ENCODE measurements at regions not wholly inside any gene's neighbourhood (a gene's known extent, or its start where the extent isn't known, plus 50 kb on each side); places are given as distances from the start of the nearest gene placed in this dataset.

GRCh38 chr1:185409763-185410528, 92.9 kb upstream of the IVNS1ABP start:
- POLR2A ChIA-PET, result no interaction called here
- no peak for FAIRE-seq
- Histone ChIP-seq H3K9me3 (ENCODE audit: low read length) (no peaks in the 10 kb centered on the region), H3K4me1 (ENCODE audit: insufficient read depth, low read length) (peaks cover 8% of the 10 kb centered on the region), H3K79me2 (ENCODE audit: insufficient read depth, low read length) (no peaks in the 10 kb centered on the region), H3K4me3 (replicated peaks in 1 of 3; ENCODE audit: insufficient read depth in 1 of 3, low read depth in 2 of 3, low read length in 3 of 3) (no peak overlapping the region), H4K20me1 (ENCODE audit: insufficient read depth, low read length) (no peaks in the 10 kb centered on the region), H3K27ac (ENCODE audit: extremely low read length, insufficient read depth, low read length) (no peak overlapping the region), H3K9ac (ENCODE audit: insufficient read depth, low read depth, low read length) (no peak overlapping the region), H3K4me2 (ENCODE audit: low read depth, low read length) (no peak overlapping the region), H2AFZ (ENCODE audit: low read length) (no peak overlapping the region), H3K36me3 (replicated peaks in 1 of 2; ENCODE audit: control insufficient read depth in 1 of 2, insufficient read depth in 2 of 2, low read length in 2 of 2) (no peaks in the 10 kb centered on the region), H3K27me3 (ENCODE audit: control insufficient read depth in 1 of 2, insufficient read depth in 2 of 2, low read length in 2 of 2) (peaks cover 1 to 13% of the 10 kb centered on the region in 2 experiments; a peak in 4 of 5 replicates)
- CTCF ChIA-PET (ENCODE audit: low intra/inter-chr PET ratio, low total read pairs), result no interaction called here
- ATAC-seq, result no peak
- intact Hi-C loops (cut with micrococcal nuclease; ENCODE audit: unreplicated experiment) (no loop called here), in situ Hi-C loops (cut with HindIII; ENCODE audit: extremely low pct_ligation_motif_present, low pct_unique_long_range_greater_than_20kb) (no loop called here)
- DNase-seq (ENCODE audit: low spot score), result no peak
- no peak for TF ChIP-seq ZNF878 (CRISPR knock-in tag; IDR thresholded peaks at IDR 0.05)
- no peak for TF ChIP-seq ZNF784 (CRISPR knock-in tag; IDR thresholded peaks at IDR 0.05; ENCODE audit: borderline replicate concordance)
- TF ChIP-seq ASH2L (IDR thresholded peaks at IDR 0.05; ENCODE audit: insufficient read length, low read depth, low read length), result no peak
- TF ChIP-seq SALL2 (CRISPR knock-in tag; IDR thresholded peaks at IDR 0.05), result no peak
- no peak for TF ChIP-seq TARDBP (CRISPR knock-in tag; IDR thresholded peaks at IDR 0.05)
- no peak for TF ChIP-seq ZNF17 (CRISPR knock-in tag; IDR thresholded peaks at IDR 0.05)
- TF ChIP-seq CEBPB (IDR thresholded peaks at IDR 0.05; ENCODE audit: borderline replicate concordance, low read depth, low read length), result 0 out of 2 replicates have a peak, but pooled peaks have one; percentile 25
- BruUV-seq (replicated peaks), result no TSS peak
- 0% methylated on average over 1 of the region's 1 CpG for WGBS (ENCODE audit: low lambda C conversion rate)

GRCh38 chr1:185409345-185409744, 92.3 kb upstream of the IVNS1ABP start:
- Histone ChIP-seq H2AFZ (ENCODE audit: low read length) (no peak overlapping the region), H4K20me1 (ENCODE audit: insufficient read depth, low read length) (no peaks in the 10 kb centered on the region), H3K27me3 (ENCODE audit: control insufficient read depth in 1 of 2, insufficient read depth in 2 of 2, low read length in 2 of 2) (peaks cover 1 to 16% of the 10 kb centered on the region in 2 experiments; a peak in 4 of 5 replicates), H3K4me2 (ENCODE audit: low read depth, low read length) (no peak overlapping the region), H3K9ac (ENCODE audit: insufficient read depth, low read depth, low read length) (no peak overlapping the region), H3K36me3 (replicated peaks in 1 of 2; ENCODE audit: control insufficient read depth in 1 of 2, insufficient read depth in 2 of 2, low read length in 2 of 2) (no peaks in the 10 kb centered on the region), H3K4me3 (replicated peaks in 1 of 3; ENCODE audit: insufficient read depth in 1 of 3, low read depth in 2 of 3, low read length in 3 of 3) (no peak overlapping the region), H3K27ac (ENCODE audit: extremely low read length, insufficient read depth, low read length) (no peak overlapping the region), H3K9me3 (ENCODE audit: low read length) (no peaks in the 10 kb centered on the region), H3K79me2 (ENCODE audit: insufficient read depth, low read length) (no peaks in the 10 kb centered on the region), H3K4me1 (ENCODE audit: insufficient read depth, low read length) (peaks cover 8% of the 10 kb centered on the region)
- intact Hi-C loops (cut with micrococcal nuclease; ENCODE audit: unreplicated experiment), result no loop called here
- ChIA-PET POLR2A (no interaction called here), CTCF (ENCODE audit: low intra/inter-chr PET ratio, low total read pairs) (no interaction called here)
- WGBS (ENCODE audit: low lambda C conversion rate), result 19% methylated on average over 4 of the region's 4 CpGs
- DNase-seq (ENCODE audit: low spot score) (no peak), FAIRE-seq (no peak), ATAC-seq (peak; percentile 26; the same call in 1 of the 3 replicates)
- no TSS peak for BruUV-seq (replicated peaks)
- in situ Hi-C loops (cut with HindIII; ENCODE audit: extremely low pct_ligation_motif_present, low pct_unique_long_range_greater_than_20kb), result no loop called here
- TF ChIP-seq ZNF329 (CRISPR knock-in tag; IDR thresholded peaks at IDR 0.05; ENCODE audit: low read depth) (no peak), CEBPB (IDR thresholded peaks at IDR 0.05; ENCODE audit: borderline replicate concordance, low read depth, low read length) (0 out of 2 replicates have a peak, but pooled peaks have one; percentile 1)
